ENCODE measurements at regions not wholly inside any gene's neighbourhood (a gene's known extent, or its start where the extent isn't known, plus 50 kb on each side); places are given as distances from the start of the nearest gene placed in this dataset.

DNA sequence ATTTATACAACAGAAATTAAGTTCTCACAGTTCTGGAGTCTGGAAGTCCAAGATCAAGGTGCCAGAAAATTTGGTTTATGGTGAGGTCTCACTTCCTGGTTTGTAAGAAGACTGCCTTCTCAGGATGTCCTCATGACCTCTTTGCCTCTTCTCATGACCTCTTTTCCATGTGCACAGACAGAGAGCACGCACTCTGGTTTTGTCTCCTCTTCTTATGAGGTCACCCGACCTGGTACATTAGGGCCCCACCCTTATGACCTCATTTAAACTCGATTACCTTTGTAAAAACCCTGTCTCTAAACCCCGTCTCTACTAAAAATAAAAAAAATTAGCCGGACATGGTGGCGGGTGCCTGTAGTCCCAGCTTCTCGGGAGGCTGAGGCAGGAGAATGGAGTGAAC lies 155.9 kb downstream of the KIT start:
- peaks cover 0 to 2% (median under 1%) of the 10 kb centered on the region in 3 donors for H3K4me1 Mint-ChIP-seq
- no peaks in the 10 kb centered on the region for H3K36me3 Mint-ChIP-seq
- no peaks in the 10 kb centered on the region for H3K4me1 ChIP-seq (ENCODE audit: insufficient read depth, low read length)
- no peak overlapping the region for H3K4me3 ChIP-seq (ENCODE audit: low read length)
- H3K27me3 Mint-ChIP-seq, result no peaks in the 10 kb centered on the region
- H3K27ac ChIP-seq (ENCODE audit: low read depth, low read length), result no peak overlapping the region
- H3K9me3 Mint-ChIP-seq, result peaks cover 6 to 13% (median 7%) of the 10 kb centered on the region in 5 donors
- H3K27ac Mint-ChIP-seq, result peak overlapping the region in 1 of 8 donors; percentile 25
- H3K36me3 ChIP-seq (ENCODE audit: insufficient read depth, low read length), result no peaks in the 10 kb centered on the region
- no peak overlapping the region for H3K4me3 Mint-ChIP-seq
- no peaks in the 10 kb centered on the region for H3K9me3 ChIP-seq (ENCODE audit: low read length)
- DNase-seq, result peak in 1 of 5 donors; percentile 10
- POLR2A ChIA-PET, result no interaction called here
- H3K27me3 ChIP-seq (ENCODE audit: insufficient read depth, low read length, poor library complexity, severe bottlenecking), result no peaks in the 10 kb centered on the region
- CTCF ChIA-PET, result no interaction called here

GRCh38 chr4:54806351-54806750 lies 148.6 kb downstream of the KIT start:
- no peak overlapping the region for H3K27ac Mint-ChIP-seq
- ChIA-PET CTCF (no interaction called here), POLR2A (no interaction called here)

GRCh38 chr4:54802336-54802735 lies 144.6 kb downstream of the KIT start:
- no peak for DNase-seq
- no peaks in the 10 kb centered on the region for H3K27me3 ChIP-seq (ENCODE audit: insufficient read depth, low read length, poor library complexity, severe bottlenecking)
- H3K9me3 ChIP-seq (ENCODE audit: low read length), result no peaks in the 10 kb centered on the region
- no peak overlapping the region for H3K27ac ChIP-seq (ENCODE audit: low read depth, low read length)
- H3K36me3 ChIP-seq (ENCODE audit: insufficient read depth, low read length), result no peaks in the 10 kb centered on the region
- H3K4me3 ChIP-seq (ENCODE audit: low read length), result no peak overlapping the region
- CTCF ChIA-PET, result interaction anchor here (0.9 kb wide), 1 partner anchor 9 kb away, joined by 3 read pairs; no protein-coding TSS in a partner anchor
- Mint-ChIP-seq H3K36me3 (no peaks in the 10 kb centered on the region), H3K9me3 (peaks cover 2 to 8% (median 5%) of the 10 kb centered on the region in 5 donors), H3K4me1 (peaks cover 0 to 10% (median 9%) of the 10 kb centered on the region in 3 donors), H3K27me3 (peaks cover 0 to 4% of the 10 kb centered on the region in 2 donors), H3K4me3 (no peak overlapping the region), H3K27ac (no peak overlapping the region)
- POLR2A ChIA-PET, result no interaction called here
- no peaks in the 10 kb centered on the region for H3K4me1 ChIP-seq (ENCODE audit: insufficient read depth, low read length)

More at GRCh38 chr4:54806351-54806750, 148.6 kb downstream of the KIT start:
- H3K36me3 ChIP-seq (ENCODE audit: insufficient read depth, low read length), result no peaks in the 10 kb centered on the region
- Mint-ChIP-seq H3K4me1 (peaks cover 0 to 4% (median 4%) of the 10 kb centered on the region in 3 donors), H3K36me3 (no peaks in the 10 kb centered on the region), H3K27me3 (peaks cover 0 to 4% of the 10 kb centered on the region in 2 donors), H3K4me3 (no peak overlapping the region), H3K9me3 (peaks cover 2 to 12% (median 8%) of the 10 kb centered on the region in 5 donors)
- no peak overlapping the region for H3K4me3 ChIP-seq (ENCODE audit: low read length)
- no peaks in the 10 kb centered on the region for H3K4me1 ChIP-seq (ENCODE audit: insufficient read depth, low read length)
- no peak overlapping the region for H3K27ac ChIP-seq (ENCODE audit: low read depth, low read length)
- DNase-seq, result no peak
- no peaks in the 10 kb centered on the region for H3K9me3 ChIP-seq (ENCODE audit: low read length)
- no peaks in the 10 kb centered on the region for H3K27me3 ChIP-seq (ENCODE audit: insufficient read depth, low read length, poor library complexity, severe bottlenecking)

DNA sequence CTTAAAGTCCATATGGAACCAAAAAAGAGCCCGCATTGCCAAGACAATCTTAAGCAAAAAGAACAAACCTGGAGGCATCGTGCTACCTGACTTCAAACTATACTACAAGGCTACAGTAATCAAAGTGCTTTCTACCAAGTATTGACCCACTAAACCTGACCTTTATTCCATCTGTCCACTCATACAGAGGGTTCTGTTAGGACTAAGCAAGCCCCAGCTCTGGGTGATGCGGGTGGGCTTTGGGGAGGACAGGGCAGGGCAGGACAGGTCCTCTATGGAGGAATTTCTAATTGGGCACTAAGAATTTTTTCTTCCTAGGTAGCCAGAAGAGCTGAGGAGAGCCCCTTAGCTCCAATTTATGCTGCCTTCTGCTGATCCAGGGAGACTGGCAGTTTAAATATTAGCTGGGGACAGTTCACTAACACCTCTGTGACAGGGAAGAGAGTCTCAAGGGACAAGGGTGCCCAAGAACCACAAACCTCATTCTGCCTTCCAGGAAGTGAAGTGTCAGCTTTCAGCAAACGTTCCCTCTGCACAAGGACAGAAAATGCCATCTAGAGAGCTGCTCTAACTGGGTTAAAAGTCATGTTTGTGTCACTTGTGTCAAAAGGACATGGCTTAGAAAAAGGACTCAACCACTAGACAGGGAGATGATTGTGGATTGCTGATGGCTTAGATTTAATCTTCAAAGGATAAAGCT lies 143.2 kb downstream of the KIT start:
- no peak overlapping the region for H3K4me3 ChIP-seq (ENCODE audit: low read length)
- DNase-seq, result no peak

DNA sequence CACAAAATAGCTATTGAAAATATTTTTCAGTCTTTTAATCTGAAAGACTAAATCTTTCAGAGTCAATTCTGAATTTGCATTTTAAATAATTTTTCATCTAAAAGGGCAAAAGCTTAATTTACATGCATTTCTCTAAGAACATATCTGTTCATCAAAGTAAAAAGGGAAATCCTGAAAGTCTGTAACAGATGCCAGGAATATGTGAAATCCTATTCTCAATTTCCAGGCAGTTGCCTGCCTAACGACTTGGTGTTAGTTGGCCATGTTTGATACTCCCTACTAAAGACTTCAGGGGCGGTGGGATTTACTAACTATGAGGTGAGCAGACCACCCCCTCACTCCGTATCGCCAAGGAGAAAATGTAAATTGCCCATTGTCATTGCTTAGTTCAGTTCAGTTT lies 136.8 kb downstream of the KIT start:
- ChIA-PET CTCF (interaction anchor here (1.3 kb wide), 1 partner anchor 8 kb away, joined by 3 read pairs; no protein-coding TSS in a partner anchor), POLR2A (no interaction called here)
- Mint-ChIP-seq H3K27me3 (peaks cover 0 to 4% of the 10 kb centered on the region in 2 donors), H3K9me3 (peaks cover 0 to 5% (median 4%) of the 10 kb centered on the region in 5 donors), H3K4me1 (peaks cover 0 to 32% (median 15%) of the 10 kb centered on the region in 3 donors), H3K36me3 (no peaks in the 10 kb centered on the region), H3K27ac (peak overlapping the region in 2 of 8 donors; percentile 9 to 54), H3K4me3 (no peak overlapping the region)
- H3K27ac ChIP-seq (ENCODE audit: low read depth, low read length), result no peak overlapping the region
- no peaks in the 10 kb centered on the region for H3K4me1 ChIP-seq (ENCODE audit: insufficient read depth, low read length)
- DNase-seq, result no peak
- no peaks in the 10 kb centered on the region for H3K27me3 ChIP-seq (ENCODE audit: insufficient read depth, low read length, poor library complexity, severe bottlenecking)
- H3K9me3 ChIP-seq (ENCODE audit: low read length), result no peaks in the 10 kb centered on the region
- no peak overlapping the region for H3K4me3 ChIP-seq (ENCODE audit: low read length)
- H3K36me3 ChIP-seq (ENCODE audit: insufficient read depth, low read length), result no peaks in the 10 kb centered on the region

More for the DNA sequence above, 143.2 kb downstream of the KIT start:
- H3K27me3 Mint-ChIP-seq, result peaks cover 0 to 3% of the 10 kb centered on the region in 2 donors
- ChIA-PET POLR2A (no interaction called here), CTCF (no interaction called here)
- H3K4me1 Mint-ChIP-seq, result peaks cover 0 to 10% (median 9%) of the 10 kb centered on the region in 3 donors
- no peak overlapping the region for H3K4me3 Mint-ChIP-seq
- H3K36me3 Mint-ChIP-seq, result no peaks in the 10 kb centered on the region
- H3K36me3 ChIP-seq (ENCODE audit: insufficient read depth, low read length), result no peaks in the 10 kb centered on the region
- peak overlapping the region in 1 of 8 donors; percentile 26 for H3K27ac Mint-ChIP-seq
- no peaks in the 10 kb centered on the region for H3K27me3 ChIP-seq (ENCODE audit: insufficient read depth, low read length, poor library complexity, severe bottlenecking)
- H3K27ac ChIP-seq (ENCODE audit: low read depth, low read length), result no peak overlapping the region
- H3K9me3 Mint-ChIP-seq, result peaks cover 0 to 4% (median 4%) of the 10 kb centered on the region in 5 donors
- H3K4me1 ChIP-seq (ENCODE audit: insufficient read depth, low read length), result no peaks in the 10 kb centered on the region
- H3K9me3 ChIP-seq (ENCODE audit: low read length), result no peaks in the 10 kb centered on the region

DNA sequence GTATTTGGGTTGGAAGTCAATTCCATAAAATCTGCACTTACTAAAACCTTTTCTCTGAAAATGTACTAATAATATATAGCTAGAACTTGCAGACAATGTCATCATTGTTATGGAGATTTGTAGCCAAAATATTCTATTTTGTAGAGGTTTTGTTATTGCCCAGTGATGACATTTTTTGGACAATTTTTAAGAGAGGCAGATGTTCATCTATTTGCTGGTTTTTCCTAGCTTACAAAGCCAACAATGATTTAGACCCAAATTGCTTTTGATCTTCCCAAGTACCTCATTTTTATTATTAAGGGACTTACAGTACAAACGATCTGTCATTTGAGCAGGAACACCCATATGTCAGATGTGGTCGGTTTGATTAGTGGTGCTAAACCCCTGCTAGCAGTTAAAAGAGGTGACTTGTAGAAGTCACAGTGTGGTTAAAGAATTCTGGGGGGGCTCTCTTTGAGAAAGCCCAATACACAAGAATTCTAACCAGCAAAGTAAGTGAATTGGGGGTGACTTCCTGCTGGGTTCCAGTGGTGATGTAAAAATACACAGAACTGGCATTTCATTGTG lies 136.2 kb downstream of the KIT start:
- Histone ChIP-seq H3K27ac (ENCODE audit: low read depth, low read length) (no peak overlapping the region), H3K9me3 (ENCODE audit: low read length) (no peaks in the 10 kb centered on the region), H3K36me3 (ENCODE audit: insufficient read depth, low read length) (no peaks in the 10 kb centered on the region), H3K4me3 (ENCODE audit: low read length) (no peak overlapping the region), H3K4me1 (ENCODE audit: insufficient read depth, low read length) (no peaks in the 10 kb centered on the region), H3K27me3 (ENCODE audit: insufficient read depth, low read length, poor library complexity, severe bottlenecking) (no peaks in the 10 kb centered on the region)
- peaks cover 0 to 5% (median 4%) of the 10 kb centered on the region in 5 donors for H3K9me3 Mint-ChIP-seq
- peak overlapping the region in 1 of 8 donors; percentile 54 for H3K27ac Mint-ChIP-seq
- H3K27me3 Mint-ChIP-seq, result peaks cover 0 to 4% of the 10 kb centered on the region in 2 donors
- ChIA-PET POLR2A (no interaction called here), CTCF (interaction anchor here (1.3 kb wide), 1 partner anchor 9 kb away, joined by 3 read pairs; no protein-coding TSS in a partner anchor)
- peak overlapping the region in 1 of 7 donors; percentile 6 for H3K4me3 Mint-ChIP-seq
- no peaks in the 10 kb centered on the region for H3K36me3 Mint-ChIP-seq
- peaks cover 0 to 32% (median 15%) of the 10 kb centered on the region in 3 donors for H3K4me1 Mint-ChIP-seq
- DNase-seq, result peak in 1 of 5 donors; percentile 31
